Lower leg skin (tissue), 4 donors: ENCODE measurements at regions not wholly inside any gene's neighbourhood (a gene's known extent, or its start where the extent isn't known, plus 50 kb on each side); places are given as distances from the start of the nearest gene placed in this dataset.
A peak's percentile ranks its signal among the peaks of the same experiment; 100 is the strongest.

Experiments used
- DNase-seq, 2 donors: peaks; one replicate each; pipeline ENCODE4 v3.0.0-alpha.2; 2019; ENCODE audit warnings: low spot score in 2 of 2
- H3K4me3 ChIP-seq: fragments of 200-600 bp; sonication (generic); 2 replicates; pipeline ENCODE4 v1.5.1; 2017; ENCODE audit warnings: mild to moderate bottlenecking, low read depth; ENCODE audit not compliant: poor library complexity, severe bottlenecking
- CTCF ChIP-seq, 3 donors: fragments of 450-650 bp; IDR thresholded peaks; one replicate each; pipeline ENCODE4 v1.5.1; 2016; ENCODE audit warnings: antibody characterized with exemption in 3 of 3, mild to moderate bottlenecking in 3 of 3, moderate library complexity in 2 of 3
- POLR2A ChIP-seq, 2 donors: fragments of 450-650 bp; IDR thresholded peaks; one replicate each; pipeline ENCODE4 v1.6.1; 2016 to 2017; ENCODE audit warnings: antibody characterized with exemption in 2 of 2, mild to moderate bottlenecking in 1 of 2, moderate library complexity in 1 of 2
- WGBS, 2 donors: methylation state at CpG; one replicate each; pipeline ENCODE4 v1.1.5; 2018; 5-methylcytosine and 5-hydroxymethylcytosine counted together
- intact Hi-C: fragments of 100-400 bp; cut with DNase I; formaldehyde crosslinking; loops from one replicate; pipeline ENCODE4 v1.15.0; 2023; ENCODE audit warnings: low total_unique reads

- no peak for TF ChIP-seq POLR2A (IDR thresholded peaks at IDR 0.05)
- TF ChIP-seq CTCF (IDR thresholded peaks at IDR 0.05), result no peak
- intact Hi-C loops, result no loop called here
- 72 to 88% methylated on average over 2 of the region's 2 CpGs for WGBS, 2 donors
Observed at GRCh38 chr14:26209699-26210098, 388.1 kb downstream of the NOVA1 start.

GRCh38 chr14:26206640-26207039 is 391.2 kb downstream of the NOVA1 start:
- WGBS, 2 donors, result 72 to 76% methylated on average over 2 of the region's 2 CpGs
- DNase-seq, result no peak
- intact Hi-C loops, result no loop called here
- no peak overlapping the region for H3K4me3 ChIP-seq
- TF ChIP-seq POLR2A (IDR thresholded peaks at IDR 0.05), result no peak
- TF ChIP-seq CTCF (IDR thresholded peaks at IDR 0.05), result no peak

More at GRCh38 chr14:26209699-26210098, 388.1 kb downstream of the NOVA1 start:
- no peak overlapping the region for H3K4me3 ChIP-seq
- DNase-seq, result no peak

- no peak for TF ChIP-seq POLR2A (IDR thresholded peaks at IDR 0.05)
- no peak for TF ChIP-seq CTCF (IDR thresholded peaks at IDR 0.05)
- intact Hi-C loops, result no loop called here
- DNase-seq, result peak in 1 of 2 donors; percentile 21
- WGBS, 2 donors, result 9 to 10% methylated on average over 47 to 48 of the region's 48 CpGs
- H3K4me3 ChIP-seq, result peak overlapping the region; percentile 22
Observed at GRCh38 chr14:26204728-26205479, 392.9 kb downstream of the NOVA1 start.

- WGBS, 2 donors, result 55 to 56% methylated on average over 5 of the region's 5 CpGs
- TF ChIP-seq POLR2A (IDR thresholded peaks at IDR 0.05) (no peak), CTCF (IDR thresholded peaks at IDR 0.05) (no peak)
- DNase-seq, result no peak
- H3K4me3 ChIP-seq, result no peak overlapping the region
- intact Hi-C loops, result no loop called here
Observed at GRCh38 chr14:26204366-26204727, 393.5 kb downstream of the NOVA1 start.

- no peak for TF ChIP-seq CTCF (IDR thresholded peaks at IDR 0.05)
- TF ChIP-seq POLR2A (IDR thresholded peaks at IDR 0.05), result no peak
- 92 to 93% methylated on average over 3 of the region's 3 CpGs for WGBS, 2 donors
- no peak for DNase-seq
- intact Hi-C loops, result no loop called here
- no peak overlapping the region for H3K4me3 ChIP-seq
Observed at GRCh38 chr14:26200687-26201086, 397.1 kb downstream of the NOVA1 start.
